ENCODE measurements at regions not wholly inside any gene's neighbourhood (a gene's known extent, or its start where the extent isn't known, plus 50 kb on each side); places are given as distances from the start of the nearest gene placed in this dataset.

GRCh38 chr5:100974082-100974481, 71.0 kb upstream of the ST8SIA4 start:
- Histone ChIP-seq H3K36me3 (ENCODE audit: control insufficient read depth, insufficient read depth, low read length) (no peaks in the 10 kb centered on the region), H3K9ac (no peak overlapping the region), H3K27me3 (ENCODE audit: control insufficient read depth, insufficient read depth, low read length) (no peaks in the 10 kb centered on the region), H3K79me2 (no peaks in the 10 kb centered on the region), H3K9me3 (ENCODE audit: control insufficient read depth, low read length) (no peaks in the 10 kb centered on the region), H3K27ac (no peak overlapping the region), H2AFZ (no peak overlapping the region), H3K4me2 (ENCODE audit: low read length) (no peak overlapping the region), H3K4me3 (ENCODE audit: low read depth, low read length) (no peak overlapping the region), H3K4me1 (no peaks in the 10 kb centered on the region)
- TF ChIP-seq CTCF (IDR thresholded peaks at IDR 0.05) = no peak

GRCh38 chr5:100970646-100971255, 67.7 kb upstream of the ST8SIA4 start:
- Histone ChIP-seq H3K9me3 (ENCODE audit: control insufficient read depth, low read length) (no peaks in the 10 kb centered on the region), H3K27me3 (ENCODE audit: control insufficient read depth, insufficient read depth, low read length) (no peaks in the 10 kb centered on the region)
- no peak for TF ChIP-seq CTCF (IDR thresholded peaks at IDR 0.05)

GRCh38 chr5:100965291-100965690, 62.2 kb upstream of the ST8SIA4 start:
- Histone ChIP-seq H3K27ac (no peak overlapping the region), H3K9me3 (ENCODE audit: control insufficient read depth, low read length) (no peaks in the 10 kb centered on the region), H3K9ac (no peak overlapping the region), H3K4me1 (no peaks in the 10 kb centered on the region), H3K27me3 (ENCODE audit: control insufficient read depth, insufficient read depth, low read length) (no peaks in the 10 kb centered on the region), H3K4me3 (ENCODE audit: low read depth, low read length) (no peak overlapping the region), H3K36me3 (ENCODE audit: control insufficient read depth, insufficient read depth, low read length) (no peaks in the 10 kb centered on the region), H2AFZ (no peak overlapping the region), H3K4me2 (ENCODE audit: low read length) (no peak overlapping the region), H3K79me2 (no peaks in the 10 kb centered on the region)
- no peak for TF ChIP-seq CTCF (IDR thresholded peaks at IDR 0.05)

More at GRCh38 chr5:100970646-100971255, 67.7 kb upstream of the ST8SIA4 start:
- H3K4me1 ChIP-seq = no peaks in the 10 kb centered on the region
- no peak overlapping the region for H2AFZ ChIP-seq
- no peak overlapping the region for H3K9ac ChIP-seq
- H3K27ac ChIP-seq = no peak overlapping the region
- no peak overlapping the region for H3K4me3 ChIP-seq (ENCODE audit: low read depth, low read length)
- no peaks in the 10 kb centered on the region for H3K36me3 ChIP-seq (ENCODE audit: control insufficient read depth, insufficient read depth, low read length)
- H3K79me2 ChIP-seq = no peaks in the 10 kb centered on the region
- H3K4me2 ChIP-seq (ENCODE audit: low read length) = no peak overlapping the region
